T-cell (primary cell): ENCODE measurements at regions not wholly inside any gene's neighbourhood (a gene's known extent, or its start where the extent isn't known, plus 50 kb on each side); places are given as distances from the start of the nearest gene placed in this dataset.

ENCODE experiments used
- ATAC-seq, 4 experiments: fragments of 200-7000 bp in 3 of 4; fragments of 150-1000 bp in 1 of 4; cut with Tn5 transposase; replicated peaks in 1 of 4; 1 replicate in 3 of 4; 2 replicates in 1 of 4; pipeline ENCODE4 v1.10.0; 2021; ENCODE audit warnings: moderate library complexity in 3 of 4, mild to moderate bottlenecking in 2 of 4, moderate number of reproducible peaks in 1 of 4
- CTCF ChIA-PET, 2 donors: fragments of 300-600 bp; sonication (Branson Sonifier 250); formaldehyde crosslinking; loops; one replicate each; lab custom pipeline; 2022; ENCODE audit warnings: antibody characterized with exemption in 2 of 2; lab: Charles Lee
- POLR2A ChIA-PET, 2 donors: fragments of 300-600 bp; sonication (Branson Sonifier 250); formaldehyde crosslinking; loops; one replicate each; lab custom pipeline; 2022; ENCODE audit warnings: antibody characterized with exemption in 2 of 2; lab: Charles Lee
- DNase-seq, 35 experiments: peaks; one replicate each; pipeline versions ENCODE4 v3.0.0 to v3.0.0-alpha.2; 2013 to 2023
- H3K27ac ChIP-seq: one replicate; pipeline ENCODE4 v1.5.1; 2013; ENCODE audit warnings: low read length
- H3K27me3 ChIP-seq, 2 experiments: replicated peaks in 1 of 2; 1 replicate in 1 of 2; 2 replicates in 1 of 2; pipeline versions ENCODE4 v1.6.1 to v1.7.0; 2013; ENCODE audit warnings: low read length in 1 of 2, mixed read lengths in 1 of 2; ENCODE audit not compliant: control insufficient read depth in 2 of 2, insufficient read depth in 2 of 2; ENCODE audit errors: extremely low read depth in 1 of 2
- H3K36me3 ChIP-seq, 2 donors: 1 replicate in 1 of 2; 2 replicates in 1 of 2; pipeline versions ENCODE4 v1.6.1 to v1.7.0; 2013; ENCODE audit warnings: low read length in 1 of 2; ENCODE audit not compliant: control insufficient read depth in 2 of 2, insufficient read depth in 1 of 2; ENCODE audit errors: extremely low read depth in 1 of 2
- H3K4me1 ChIP-seq, 2 experiments: 1 replicate in 1 of 2; 2 replicates in 1 of 2; pipeline versions ENCODE4 v1.6.1 to v1.7.0; 2013; ENCODE audit warnings: low read length in 2 of 2, mixed read lengths in 1 of 2; ENCODE audit not compliant: insufficient read depth in 2 of 2, control insufficient read depth in 1 of 2; ENCODE audit errors: extremely low read depth in 1 of 2
- H3K4me3 ChIP-seq, 2 donors: 1 replicate in 1 of 2; 2 replicates in 1 of 2; pipeline versions ENCODE4 v1.5.1 to v1.7.0; 2013; ENCODE audit warnings: mild to moderate bottlenecking in 2 of 2, low read length in 1 of 2, moderate library complexity in 1 of 2; ENCODE audit not compliant: control insufficient read depth in 1 of 2; ENCODE audit errors: extremely low read depth in 1 of 2
- H3K9me3 ChIP-seq: 2 replicates; pipeline ENCODE4 v1.7.0; 2013
- H3K27ac Mint-ChIP-seq, 2 donors: one replicate each; pipeline ENCODE4 v1.8.0; 2020 to 2021; ENCODE audit warnings: mild to moderate bottlenecking in 2 of 2, mixed read lengths in 2 of 2
- H3K27me3 Mint-ChIP-seq, 2 donors: one replicate each; pipeline ENCODE4 v1.8.0; 2021 to 2022; ENCODE audit warnings: mixed read lengths in 2 of 2
- H3K36me3 Mint-ChIP-seq: one replicate; pipeline ENCODE4 v1.8.0; 2021; ENCODE audit warnings: mixed read lengths
- H3K4me1 Mint-ChIP-seq, 3 donors: one replicate each; pipeline ENCODE4 v1.8.0; 2020 to 2022; ENCODE audit warnings: mixed read lengths in 3 of 3, mild to moderate bottlenecking in 1 of 3
- H3K4me3 Mint-ChIP-seq, 3 donors: one replicate each; pipeline ENCODE4 v1.8.0; 2020 to 2022; ENCODE audit warnings: mild to moderate bottlenecking in 3 of 3, mixed read lengths in 3 of 3, moderate library complexity in 3 of 3
- H3K9me3 Mint-ChIP-seq, 3 donors: one replicate each; pipeline ENCODE4 v1.8.0; 2020 to 2022; ENCODE audit warnings: mixed read lengths in 3 of 3
- WGBS: methylation state at CpG from one replicate; pipeline ENCODE4 v1.1.5; 2013; ENCODE audit warnings: missing lambda C conversion rate; ENCODE audit not compliant: insufficient coverage; 5-methylcytosine and 5-hydroxymethylcytosine counted together

GRCh38 chr7:137081321-137082093 is 213.1 kb downstream of the CHRM2 start:
- Histone ChIP-seq H3K4me1 (no peaks in the 10 kb centered on the region), H3K27me3 (no peaks in the 10 kb centered on the region), H3K4me3 (no peak overlapping the region), H3K36me3 (no peaks in the 10 kb centered on the region), H3K9me3 (no peaks in the 10 kb centered on the region), H3K27ac (no peak overlapping the region)
- ChIA-PET CTCF (no interaction called here), POLR2A (no interaction called here)
- Mint-ChIP-seq H3K4me1 (no peaks in the 10 kb centered on the region), H3K27ac (no peak overlapping the region), H3K4me3 (no peak overlapping the region), H3K36me3 (no peaks in the 10 kb centered on the region), H3K9me3 (peaks cover 8 to 19% (median 9%) of the 10 kb centered on the region in 3 donors), H3K27me3 (no peaks in the 10 kb centered on the region)
- DNase-seq (no peak), ATAC-seq (no peak)
- 67% methylated on average over 1 of the region's 2 CpGs for WGBS

GRCh38 chr7:137080516-137081203 is 212.2 kb downstream of the CHRM2 start:
- CTCF ChIA-PET, result no interaction called here
- no peaks in the 10 kb centered on the region for H3K4me1 ChIP-seq
- H3K4me3 ChIP-seq, result no peak overlapping the region
- Mint-ChIP-seq H3K27me3 (no peaks in the 10 kb centered on the region), H3K36me3 (no peaks in the 10 kb centered on the region), H3K27ac (no peak overlapping the region), H3K9me3 (peaks cover 9 to 23% (median 11%) of the 10 kb centered on the region in 3 donors), H3K4me3 (no peak overlapping the region), H3K4me1 (no peaks in the 10 kb centered on the region)
- H3K36me3 ChIP-seq, result no peaks in the 10 kb centered on the region
- DNase-seq (no peak), ATAC-seq (no peak)
- 67% methylated on average over 1 of the region's 5 CpGs for WGBS
- POLR2A ChIA-PET, result no interaction called here
- H3K27ac ChIP-seq, result no peak overlapping the region
- H3K9me3 ChIP-seq, result no peaks in the 10 kb centered on the region
- no peaks in the 10 kb centered on the region for H3K27me3 ChIP-seq

- Histone ChIP-seq H3K27me3 (no peaks in the 10 kb centered on the region), H3K9me3 (no peaks in the 10 kb centered on the region), H3K4me3 (no peak overlapping the region), H3K36me3 (no peaks in the 10 kb centered on the region), H3K4me1 (no peaks in the 10 kb centered on the region), H3K27ac (no peak overlapping the region)
- H3K9me3 Mint-ChIP-seq, result peaks cover 9 to 19% (median 11%) of the 10 kb centered on the region in 3 donors
- no peaks in the 10 kb centered on the region for H3K36me3 Mint-ChIP-seq
- ATAC-seq, result no peak
- 60% methylated on average over 1 of the region's 2 CpGs for WGBS
- H3K4me1 Mint-ChIP-seq, result no peaks in the 10 kb centered on the region
- CTCF ChIA-PET, result no interaction called here
- no peaks in the 10 kb centered on the region for H3K27me3 Mint-ChIP-seq
- H3K4me3 Mint-ChIP-seq, result no peak overlapping the region
- DNase-seq, result no peak
- POLR2A ChIA-PET, result no interaction called here
- no peak overlapping the region for H3K27ac Mint-ChIP-seq
Measured at GRCh38 chr7:137078781-137079180, 210.3 kb downstream of the CHRM2 start.

GRCh38 chr7:137074391-137075030 is 206.1 kb downstream of the CHRM2 start:
- CTCF ChIA-PET, result no interaction called here
- H3K27ac ChIP-seq, result no peak overlapping the region
- DNase-seq (no peak), ATAC-seq (no peak)
- POLR2A ChIA-PET, result no interaction called here
- Mint-ChIP-seq H3K36me3 (no peaks in the 10 kb centered on the region), H3K27ac (no peak overlapping the region), H3K27me3 (no peaks in the 10 kb centered on the region), H3K9me3 (peaks cover 8 to 19% (median 17%) of the 10 kb centered on the region in 3 donors), H3K4me3 (no peak overlapping the region), H3K4me1 (no peaks in the 10 kb centered on the region)
- H3K4me1 ChIP-seq, result no peaks in the 10 kb centered on the region
- H3K9me3 ChIP-seq, result no peaks in the 10 kb centered on the region
- H3K36me3 ChIP-seq, result no peaks in the 10 kb centered on the region
- no peak overlapping the region for H3K4me3 ChIP-seq
- no peaks in the 10 kb centered on the region for H3K27me3 ChIP-seq
- WGBS, result no CpG with 5 or more reads among the region's 2 CpGs

- Mint-ChIP-seq H3K36me3 (no peaks in the 10 kb centered on the region), H3K27me3 (no peaks in the 10 kb centered on the region), H3K4me3 (no peak overlapping the region), H3K9me3 (peaks cover 4 to 17% (median 15%) of the 10 kb centered on the region in 3 donors), H3K4me1 (no peaks in the 10 kb centered on the region), H3K27ac (no peak overlapping the region)
- H3K36me3 ChIP-seq, result no peaks in the 10 kb centered on the region
- no peaks in the 10 kb centered on the region for H3K27me3 ChIP-seq
- H3K9me3 ChIP-seq, result no peaks in the 10 kb centered on the region
- ChIA-PET POLR2A (no interaction called here), CTCF (no interaction called here)
- DNase-seq, result no peak
- no peak for ATAC-seq
- no peak overlapping the region for H3K27ac ChIP-seq
- no CpG with 5 or more reads among the region's 3 CpGs for WGBS
- no peaks in the 10 kb centered on the region for H3K4me1 ChIP-seq
- no peak overlapping the region for H3K4me3 ChIP-seq
Measured at GRCh38 chr7:137073571-137074325, 205.3 kb downstream of the CHRM2 start.
